Stimulated activated CD8-positive, alpha-beta memory T cell treated with anti-CD3 and anti-CD28 coated beads, Interleukin-7, amount 100 ng/mL, for 48 hours (primary cell): ENCODE measurements at regions not wholly inside any gene's neighbourhood (a gene's known extent, or its start where the extent isn't known, plus 50 kb on each side); places are given as distances from the start of the nearest gene placed in this dataset.
"Not testable (repeated sequence)": the region's sequence is repeated elsewhere in the genome, so short reads cannot be mapped to it uniquely, and the experiment has no call there.

Experiments
- DNase-seq, 2 donors: peaks; one replicate each; pipeline ENCODE4 v3.0.0-alpha.2; 2020; ENCODE audit warnings: low read depth in 1 of 2; ENCODE audit errors: extremely low read depth in 1 of 2

GRCh38 chr12:123062681-123063486, 82.4 kb downstream of the ARL6IP4 start:
- no peak for DNase-seq

GRCh38 chr12:123061441-123062205, 81.1 kb downstream of the ARL6IP4 start:
- no peak for DNase-seq

- DNase-seq = no peak
Measured at GRCh38 chr12:123059500-123059899, 79.0 kb downstream of the ARL6IP4 start.

- DNase-seq = no peak
Measured at GRCh38 chr12:123058980-123059379, 78.5 kb downstream of the ARL6IP4 start.

- no peak for DNase-seq
Measured at GRCh38 chr12:123058481-123058880, 78.0 kb downstream of the ARL6IP4 start.

- DNase-seq = no peak
Measured at GRCh38 chr12:123057513-123058265, 77.2 kb downstream of the ARL6IP4 start.

- DNase-seq = no peak
Measured at GRCh38 chr12:123056709-123057108, 76.2 kb downstream of the ARL6IP4 start.

GRCh38 chr12:123056053-123056452, 75.6 kb downstream of the ARL6IP4 start:
- DNase-seq = no peak

GRCh38 chr12:123055281-123055766, 74.8 kb downstream of the ARL6IP4 start:
- no peak for DNase-seq

- no peak for DNase-seq
Measured at GRCh38 chr12:123054371-123054770, 73.9 kb downstream of the ARL6IP4 start.

- no peak for DNase-seq
Measured at GRCh38 chr12:123051556-123051955, 71.1 kb downstream of the ARL6IP4 start.

- no peak for DNase-seq
Measured at GRCh38 chr12:123050913-123051312, 70.4 kb downstream of the ARL6IP4 start.

- DNase-seq = no peak
Measured at GRCh38 chr12:123050331-123050831, 69.9 kb downstream of the ARL6IP4 start.

GRCh38 chr12:123049398-123050240, 69.1 kb downstream of the ARL6IP4 start:
- no peak for DNase-seq

GRCh38 chr12:123047892-123048291, 67.4 kb downstream of the ARL6IP4 start:
- not testable (repeated sequence) for DNase-seq

- no peak for DNase-seq
Measured at GRCh38 chr12:123047289-123047688, 66.8 kb downstream of the ARL6IP4 start.

- no peak for DNase-seq
Measured at GRCh38 chr12:123046431-123046830, 66.0 kb downstream of the ARL6IP4 start.

GRCh38 chr12:123045678-123046077, 65.2 kb downstream of the ARL6IP4 start:
- DNase-seq = no peak

- DNase-seq = no peak
Measured at GRCh38 chr12:123044351-123044750, 63.9 kb downstream of the ARL6IP4 start.

- peak; percentile 59 to 79 for DNase-seq
Measured at GRCh38 chr12:123043536-123044001, 63.1 kb downstream of the ARL6IP4 start.
